HG03432 (cell line): ENCODE measurements at regions not wholly inside any gene's neighbourhood (a gene's known extent, or its start where the extent isn't known, plus 50 kb on each side); places are given as distances from the start of the nearest gene placed in this dataset.

ENCODE experiments used
- ATAC-seq: cut with Tn5 transposase; IDR thresholded peaks from one replicate; pipeline ENCODE4 v1.9.1; 2021; ENCODE audit warnings: mild to moderate bottlenecking, moderate library complexity; ENCODE audit not compliant: unreplicated experiment

- no peak for ATAC-seq
Observed at GRCh38 chr1:199377211-199377610, 650.3 kb upstream of the NR5A2 start.

DNA sequence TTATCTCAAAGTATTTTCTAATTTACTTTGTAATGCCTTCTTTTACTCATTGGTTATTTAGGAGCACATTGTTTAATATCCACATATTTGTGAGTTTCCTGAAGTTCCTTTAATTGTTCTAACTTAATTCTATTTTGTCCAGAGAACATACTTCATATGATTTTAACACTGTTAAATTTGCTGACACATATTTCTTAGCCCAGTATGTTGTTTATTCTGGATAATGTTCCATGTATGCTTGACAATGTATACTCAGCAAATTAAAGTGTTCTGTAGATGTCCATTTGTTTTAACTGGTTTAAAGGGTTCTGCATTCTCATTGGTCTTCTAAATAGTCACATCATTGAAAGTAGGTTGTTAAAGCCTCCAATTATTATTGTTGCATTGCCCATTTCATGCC lies 643.7 kb upstream of the NR5A2 start:
- ATAC-seq = no peak

DNA sequence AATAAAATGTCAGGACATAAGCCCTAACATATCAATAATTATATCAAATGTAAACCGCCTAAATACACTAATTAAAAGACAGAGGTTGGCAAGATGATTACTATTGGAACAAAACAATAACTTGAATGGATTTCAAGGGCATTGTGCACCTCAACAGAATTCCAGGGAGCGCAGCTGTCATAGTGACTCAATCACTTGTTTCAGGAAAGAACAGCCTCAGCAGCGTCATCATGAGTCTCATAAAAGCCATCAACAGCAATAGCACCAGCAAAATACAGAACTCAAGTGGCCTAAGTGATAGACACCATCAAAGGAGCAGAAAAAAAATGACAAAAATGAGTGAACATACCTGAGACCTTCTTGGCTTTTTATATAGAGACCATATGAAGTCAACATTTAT lies 632.7 kb upstream of the NR5A2 start:
- no peak for ATAC-seq

DNA sequence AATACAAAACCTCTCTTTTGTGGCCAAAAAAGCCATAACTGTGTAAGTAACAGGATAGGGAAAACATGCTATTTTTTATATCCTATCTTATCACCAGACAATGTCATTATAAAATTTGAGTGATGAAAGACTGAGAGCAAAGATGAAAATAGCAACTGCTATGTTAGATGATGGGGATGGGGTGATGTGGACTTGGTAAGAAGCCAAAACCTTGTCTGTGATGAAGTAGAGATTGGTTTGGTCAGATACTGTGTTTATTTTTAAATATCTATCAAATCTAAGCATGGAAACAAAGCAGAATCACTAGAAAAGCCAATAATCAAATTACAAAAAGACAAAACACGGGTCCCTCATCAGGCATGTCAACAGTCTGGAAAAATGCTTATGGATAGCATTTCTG lies 631.1 kb upstream of the NR5A2 start:
- ATAC-seq = no peak

DNA sequence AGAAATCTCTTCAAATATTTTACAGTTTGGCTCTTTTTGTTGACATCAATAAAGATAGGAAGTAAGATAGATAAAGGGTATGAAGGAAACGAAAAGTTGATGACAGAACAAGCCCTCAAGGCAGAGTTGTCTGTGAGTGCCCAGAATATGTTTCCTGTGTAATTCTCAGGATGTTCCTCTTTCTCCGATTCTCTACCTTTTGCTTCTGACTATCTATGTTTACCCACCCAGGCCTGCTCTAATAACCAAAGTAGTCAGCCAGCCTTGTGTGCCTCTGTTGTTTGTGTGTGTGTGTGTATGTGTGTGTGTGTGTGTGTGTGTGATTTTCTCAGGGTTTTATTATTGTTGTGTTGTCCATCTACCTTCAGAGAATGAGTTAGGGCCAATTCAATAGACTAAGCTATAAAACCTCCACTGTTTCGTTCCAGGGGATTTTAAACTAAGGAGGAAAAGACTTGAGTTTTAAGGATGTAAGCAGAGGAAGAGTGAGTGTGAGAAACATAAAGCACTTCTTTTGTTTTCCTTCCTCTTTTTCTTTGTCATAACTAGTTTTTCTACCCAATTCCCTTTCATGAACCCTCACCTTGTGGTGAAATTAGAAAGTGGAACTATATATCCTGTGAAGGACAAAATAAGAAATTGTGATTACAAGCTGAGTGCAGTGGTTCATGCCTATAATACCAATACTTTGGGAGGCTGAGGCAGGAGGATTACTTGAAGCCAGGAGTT lies 627.4 kb upstream of the NR5A2 start:
- ATAC-seq = peak; percentile 90

- no peak for ATAC-seq
Observed at GRCh38 chr1:199403531-199404116, 623.9 kb upstream of the NR5A2 start.

DNA sequence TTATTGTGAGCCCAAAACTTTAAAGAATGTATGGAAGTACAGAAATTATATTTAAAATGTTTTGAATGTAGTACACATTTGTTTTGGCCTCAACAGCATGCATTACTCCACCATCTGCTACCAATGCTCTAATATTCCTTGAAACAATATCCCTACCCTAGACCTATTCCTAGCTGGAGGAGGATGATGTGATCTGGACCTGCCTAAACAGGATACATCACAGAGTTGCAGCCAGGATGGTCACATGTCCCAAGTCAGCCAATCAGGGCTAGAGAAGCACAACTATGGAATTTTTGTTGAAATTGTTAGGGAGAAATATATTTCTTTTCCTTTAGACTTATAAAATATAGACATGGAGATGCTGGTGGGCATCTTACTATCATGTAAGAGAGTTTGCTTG lies 623.3 kb upstream of the NR5A2 start:
- ATAC-seq = no peak

DNA sequence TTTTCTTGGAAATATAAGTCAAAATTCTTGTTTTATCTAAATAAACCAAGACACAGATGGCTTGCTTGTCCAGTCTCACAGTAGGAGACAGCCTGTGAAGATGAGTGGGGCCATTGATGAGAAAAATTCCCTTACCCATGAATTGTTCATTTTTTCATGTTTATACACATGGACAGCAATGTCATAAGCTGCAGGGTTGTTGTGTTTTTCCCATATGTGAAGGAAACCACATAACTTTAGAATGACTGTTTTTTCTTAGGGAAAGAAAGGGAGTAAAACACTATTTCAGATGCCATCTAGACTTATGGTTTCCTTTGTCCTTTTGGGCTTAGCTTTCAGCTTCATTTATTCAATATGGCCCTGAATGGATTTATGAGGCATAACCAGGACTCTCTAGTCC lies 622.5 kb upstream of the NR5A2 start:
- ATAC-seq = no peak

GRCh38 chr1:199405634-199406196 lies 621.8 kb upstream of the NR5A2 start:
- ATAC-seq = no peak

DNA sequence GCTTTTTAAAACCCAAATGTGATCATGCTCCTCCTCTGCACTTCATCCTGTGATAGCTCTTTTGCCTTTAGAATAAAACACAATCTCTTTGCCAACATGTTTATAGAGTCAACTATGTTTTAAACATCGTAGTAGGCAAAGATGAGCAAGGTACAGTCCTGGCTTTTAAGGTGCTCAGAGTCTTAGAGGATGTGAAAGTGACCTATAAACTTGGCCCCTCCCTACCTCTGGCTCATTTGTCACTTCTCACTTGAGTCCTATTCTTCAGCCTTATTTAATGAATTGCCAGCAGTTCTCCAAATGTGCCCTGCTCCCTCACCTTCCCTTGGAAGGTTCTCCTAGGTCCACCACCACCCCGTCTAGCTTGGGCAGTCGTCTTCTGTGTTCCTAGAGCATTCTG lies 617.0 kb upstream of the NR5A2 start:
- no peak for ATAC-seq

- ATAC-seq = no peak
Observed at GRCh38 chr1:199411506-199411905, 616.0 kb upstream of the NR5A2 start.

GRCh38 chr1:199422206-199422605 lies 605.3 kb upstream of the NR5A2 start:
- ATAC-seq = no peak

DNA sequence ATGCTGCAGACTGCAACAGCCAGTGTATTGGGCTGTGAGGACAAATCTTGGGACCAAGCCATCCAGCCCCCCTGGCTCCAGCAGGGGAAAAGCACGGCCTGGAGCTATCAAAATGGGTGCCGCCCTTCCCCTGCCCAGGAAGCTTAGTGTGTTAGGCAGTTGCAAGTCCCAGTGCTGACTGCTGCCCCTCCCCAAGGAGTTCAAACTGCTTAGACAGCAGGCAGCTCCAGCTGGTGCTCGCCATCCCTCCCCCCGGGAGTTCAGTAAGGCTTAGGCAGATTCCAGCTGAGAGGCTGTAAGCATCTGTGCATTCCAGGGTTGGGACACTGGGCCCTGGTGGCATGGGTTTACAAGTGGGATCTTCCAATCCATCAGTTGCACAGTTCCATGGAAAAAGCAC lies 579.6 kb upstream of the NR5A2 start:
- no peak for ATAC-seq

- no peak for ATAC-seq
Observed at GRCh38 chr1:199448646-199449045, 578.9 kb upstream of the NR5A2 start.

DNA sequence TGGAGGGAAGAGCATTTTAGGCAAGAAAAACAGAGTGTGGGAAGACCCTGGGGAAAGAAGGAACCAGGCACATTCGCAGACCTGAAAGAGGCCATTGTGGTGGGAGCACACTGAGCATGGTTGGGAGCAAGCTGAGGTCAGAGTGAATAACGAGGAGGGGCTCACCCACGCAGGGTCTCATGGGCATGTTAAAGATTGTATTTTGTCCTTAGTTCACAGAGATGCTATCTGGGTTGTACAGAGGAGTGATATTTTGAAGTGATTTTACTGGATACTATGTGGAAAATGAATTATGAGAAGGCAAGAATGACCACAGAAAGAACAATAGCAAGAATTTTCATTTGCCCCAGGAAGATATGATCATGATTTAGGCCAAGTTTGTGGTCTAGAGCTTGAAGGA lies 578.3 kb upstream of the NR5A2 start:
- ATAC-seq = no peak

DNA sequence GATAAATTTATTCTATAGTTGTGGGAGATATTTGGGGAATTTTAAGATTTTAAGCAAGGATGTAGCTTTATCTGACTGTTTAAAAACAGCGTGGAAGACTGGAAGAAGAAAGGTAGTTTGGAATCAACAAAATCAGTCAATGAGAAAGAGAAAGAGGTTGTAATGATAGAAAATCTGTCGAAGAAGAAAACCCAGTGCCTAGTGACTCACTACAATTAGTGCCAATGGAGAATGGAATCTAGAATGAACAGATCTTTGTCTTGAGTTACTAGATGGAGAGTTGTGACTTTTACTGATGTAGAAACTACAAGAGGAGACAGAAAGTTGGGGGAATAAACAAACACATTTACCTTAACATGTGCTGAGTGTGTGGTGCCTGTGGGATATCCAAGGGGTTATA lies 577.8 kb upstream of the NR5A2 start:
- ATAC-seq = no peak

GRCh38 chr1:199452627-199453026 lies 574.9 kb upstream of the NR5A2 start:
- ATAC-seq = no peak

GRCh38 chr1:199453723-199454122 lies 573.8 kb upstream of the NR5A2 start:
- no peak for ATAC-seq

DNA sequence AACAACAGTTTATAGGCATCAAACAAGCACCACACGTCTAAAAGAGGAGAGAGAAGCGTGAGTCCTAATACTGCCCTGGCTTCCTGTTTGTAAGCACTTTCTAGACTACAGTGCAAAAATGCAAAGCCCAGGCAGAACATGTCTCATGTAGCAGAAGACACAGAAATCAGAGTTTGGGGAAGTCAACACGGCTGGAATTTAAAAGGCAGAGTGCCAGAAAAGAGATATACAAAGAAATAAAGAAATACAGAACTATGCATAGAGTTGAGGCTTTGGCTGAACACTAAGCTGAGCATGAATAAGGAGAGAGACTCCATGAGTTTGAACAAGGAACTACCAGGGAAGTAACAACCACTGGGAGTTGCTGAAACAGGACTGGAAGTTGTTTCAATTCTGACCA lies 566.6 kb upstream of the NR5A2 start:
- ATAC-seq = no peak

DNA sequence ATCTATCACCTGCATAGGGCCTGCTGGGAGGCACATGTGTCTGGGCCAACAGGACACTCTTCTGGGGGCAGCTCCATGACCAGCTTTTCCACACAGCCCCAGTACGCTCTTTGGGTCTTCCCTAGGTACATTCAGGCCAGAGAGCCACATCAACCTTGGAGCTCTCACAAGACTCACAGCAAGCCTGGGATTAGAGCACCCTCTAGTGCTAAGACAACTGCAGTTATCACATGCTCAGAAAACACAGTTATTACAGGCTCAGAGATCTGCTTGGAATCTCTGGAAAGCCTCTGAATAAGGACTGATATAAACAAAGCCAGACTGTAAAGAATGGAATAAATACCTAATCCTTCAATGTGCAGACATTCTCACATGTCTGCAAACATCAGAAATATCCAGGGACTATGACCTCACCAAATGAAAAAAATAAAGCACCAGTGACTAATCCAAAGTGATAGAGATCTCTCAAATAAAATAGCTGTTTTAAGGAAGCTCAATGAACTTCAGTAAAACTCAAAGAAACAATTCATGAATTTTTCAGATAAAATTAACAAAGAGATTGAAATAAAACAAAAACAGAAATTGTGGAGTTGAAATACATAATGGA lies 563.9 kb upstream of the NR5A2 start:
- peak; percentile 62 for ATAC-seq

DNA sequence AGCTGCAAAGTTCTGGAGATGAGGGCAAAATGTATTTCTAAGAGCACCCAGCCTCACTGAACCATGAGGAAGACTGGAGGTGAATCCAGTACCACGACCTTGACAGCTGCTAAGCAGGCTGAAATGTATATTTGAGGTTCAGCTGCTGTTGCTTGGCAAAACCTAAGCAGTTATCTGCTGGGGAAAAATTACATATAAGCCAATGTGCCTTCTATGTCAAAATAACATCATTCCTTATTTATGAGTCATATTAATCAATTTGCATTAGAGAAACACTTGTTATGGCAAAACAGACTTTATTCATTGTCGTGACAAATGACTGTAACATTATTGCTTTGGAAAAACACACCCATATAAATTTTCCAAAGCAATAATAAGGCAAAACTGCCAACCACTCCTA lies 560.5 kb upstream of the NR5A2 start:
- no peak for ATAC-seq

GRCh38 chr1:199472018-199472417 lies 555.5 kb upstream of the NR5A2 start:
- ATAC-seq = no peak
